GM12878 (cell line): ENCODE measurements at regions not wholly inside any gene's neighbourhood (a gene's known extent, or its start where the extent isn't known, plus 50 kb on each side); places are given as distances from the start of the nearest gene placed in this dataset.

ENCODE experiments used
- ATAC-seq: fragments of 200-7000 bp; cut with Tn5 transposase; 3 replicates; pipeline ENCODE4 v1.9.1; 2020; ENCODE audit warnings: mild to moderate bottlenecking, moderate library complexity
- BruUV-seq: library from RNA; stranded (reverse); fragments of 400-500 nt; replicated peaks from 2 replicates; lab custom pipeline; 2021; lab: Mats Ljungman, UMichigan
- CTCF ChIA-PET: fragments of 300-600 bp; sonication (Branson Sonifier 250); formaldehyde crosslinking; extraction: SDS; loops from one replicate; lab custom pipeline; 2021; ENCODE audit warnings: inconsistent platforms; lab: Yijun Ruan, JAX
- POLR2A ChIA-PET: fragments of 350-600 bp; formaldehyde crosslinking; extraction: SDS; loops from one replicate; lab custom pipeline; 2021; ENCODE audit warnings: inconsistent platforms; lab: Charles Lee
- RAD21 ChIA-PET: fragments of 300-600 bp; sonication (Branson Sonifier 250); formaldehyde crosslinking; loops from one replicate; lab custom pipeline; 2023; ENCODE audit warnings: antibody characterized with exemption; ENCODE audit not compliant: unreplicated experiment; lab: Charles Lee
- SMC1A ChIA-PET: fragments of 300-600 bp; sonication (Branson Sonifier 250); formaldehyde crosslinking; loops from one replicate; lab custom pipeline; 2023; ENCODE audit not compliant: unreplicated experiment, uncharacterized antibody; lab: Charles Lee
- DNase-seq: peaks from one replicate; pipeline ENCODE4 v3.0.0-alpha.2; 2011; ENCODE audit warnings: low read depth, low spot score
- FAIRE-seq: peaks from 3 replicates; lab custom pipeline; 2011; peaks lifted over from hg19 to GRCh38; lab: Jason Lieb, UNC
- H2AFZ ChIP-seq: 2 replicates; pipeline ENCODE4 v1.6.0; 2011; ENCODE audit warnings: low read depth, low read length, control low read depth; ENCODE audit not compliant: control insufficient read depth
- H3K27ac ChIP-seq: 2 replicates; pipeline ENCODE4 v1.5.1; 2011; ENCODE audit warnings: control low read depth; ENCODE audit not compliant: control insufficient read depth, insufficient read depth
- H3K27me3 ChIP-seq, 2 experiments: replicated peaks in 1 of 2; 2 replicates each; pipeline versions ENCODE4 v1.6.0 to v1.6.1; 2011; ENCODE audit warnings: low read length in 1 of 2; ENCODE audit not compliant: control insufficient read depth in 2 of 2, insufficient read depth in 2 of 2
- H3K36me3 ChIP-seq, 2 experiments: 2 replicates each; pipeline ENCODE4 v1.5.1; 2011; ENCODE audit warnings: low read length in 1 of 2; ENCODE audit not compliant: control insufficient read depth in 2 of 2, insufficient read depth in 2 of 2
- H3K4me1 ChIP-seq: 2 replicates; pipeline ENCODE4 v1.6.1; 2011; ENCODE audit warnings: mild to moderate bottlenecking, low read length, moderate library complexity, mixed read lengths; ENCODE audit not compliant: control insufficient read depth, insufficient read depth
- H3K4me2 ChIP-seq: 2 replicates; pipeline ENCODE4 v1.6.0; 2011; ENCODE audit warnings: control low read depth; ENCODE audit not compliant: control insufficient read depth, insufficient read depth
- H3K4me3 ChIP-seq: fragments of 200-600 bp; sonication (generic); 2 replicates; pipeline ENCODE4 v1.5.1; 2016
- H3K79me2 ChIP-seq: 2 replicates; pipeline ENCODE4 v1.6.0; 2011; ENCODE audit warnings: low read length; ENCODE audit not compliant: control insufficient read depth, insufficient read depth
- H3K9ac ChIP-seq: 2 replicates; pipeline ENCODE4 v1.8.0; 2011; ENCODE audit warnings: low read length, control low read depth, mixed read lengths; ENCODE audit not compliant: control insufficient read depth, insufficient read depth
- H3K9me3 ChIP-seq: replicated peaks from 3 replicates; pipeline ENCODE4 v1.5.1; 2011; ENCODE audit warnings: mild to moderate bottlenecking, low read length; ENCODE audit not compliant: control insufficient read depth, insufficient read depth
- H4K20me1 ChIP-seq: 2 replicates; pipeline ENCODE4 v1.6.0; 2011; ENCODE audit not compliant: control insufficient read depth, insufficient read depth
- ATF7 ChIP-seq: fragments of 450-650 bp; IDR thresholded peaks from 2 replicates; pipeline ENCODE4 v1.6.1; 2016; ENCODE audit warnings: low read depth, mild to moderate bottlenecking
- MYB ChIP-seq: fragments of 150-350 bp; IDR thresholded peaks from 2 replicates; pipeline ENCODE4 v1.6.1; 2014; ENCODE audit warnings: mild to moderate bottlenecking, low read depth, low read length, borderline replicate concordance
- NR2C1 ChIP-seq: fragments of 450-650 bp; IDR thresholded peaks from 2 replicates; pipeline ENCODE4 v1.6.1; 2017; ENCODE audit warnings: antibody characterized with exemption, mild to moderate bottlenecking, moderate library complexity
- POLR2AphosphoS2 ChIP-seq: IDR thresholded peaks from 2 replicates; pipeline ENCODE4 v1.6.1; 2011; ENCODE audit warnings: low read depth, mild to moderate bottlenecking, low read length, improper control_type of control experiment, moderate library complexity
- RAD51 ChIP-seq: fragments of 450-650 bp; IDR thresholded peaks from 2 replicates; pipeline ENCODE4 v1.6.1; 2016; ENCODE audit warnings: moderate library complexity, mild to moderate bottlenecking, inconsistent platforms
- SMAD1 ChIP-seq: fragments of 450-650 bp; IDR thresholded peaks from 2 replicates; pipeline ENCODE4 v1.6.1; 2018; ENCODE audit warnings: mild to moderate bottlenecking, low read depth; ENCODE audit not compliant: partially characterized antibody
- SMAD5 ChIP-seq: IDR thresholded peaks from 2 replicates; pipeline ENCODE4 v1.6.1; 2016; ENCODE audit warnings: antibody characterized with exemption, low read depth
- SREBF1 ChIP-seq: IDR thresholded peaks from 2 replicates; pipeline ENCODE4 v1.6.1; 2012; ENCODE audit warnings: mild to moderate bottlenecking, low read length
- STAT1 ChIP-seq: fragments of 450-650 bp; conservative IDR thresholded peaks from 2 replicates; pipeline ENCODE4 v1.6.1; 2014; ENCODE audit warnings: antibody characterized with exemption, mild to moderate bottlenecking
- ZNF622 ChIP-seq: fragments of 450-650 bp; IDR thresholded peaks from 2 replicates; pipeline ENCODE4 v1.6.1; 2017; ENCODE audit warnings: mild to moderate bottlenecking, inconsistent platforms
- ZSCAN29 ChIP-seq: fragments of 450-650 bp; IDR thresholded peaks from 2 replicates; pipeline ENCODE4 v1.6.1; 2017; ENCODE audit warnings: mild to moderate bottlenecking, moderate library complexity
- WGBS: methylation state at CpG from one replicate; pipeline ENCODE4 v1.1.6; 2016; ENCODE audit warnings: low lambda C conversion rate; ENCODE audit not compliant: insufficient replicate concordance, insufficient coverage; ENCODE audit errors: missing lambda C conversion rate; 5-methylcytosine and 5-hydroxymethylcytosine counted together
- in situ Hi-C: fragments of 300-500 bp; cut with MboI; formaldehyde crosslinking; loops from 9 replicates; pipeline ENCODE4 v1.14.3; 2018; ENCODE audit warnings: mixed read lengths
- intact Hi-C: fragments of 100-400 bp; cut with micrococcal nuclease; formaldehyde crosslinking; loops from one replicate; pipeline ENCODE4 v1.14.2; 2022; ENCODE audit not compliant: unreplicated experiment
- TF ChIP-seq, protein P1 (sequence below): IDR thresholded peaks from 2 replicates; pipeline ENCODE4 v1.6.1; 2012; ENCODE audit warnings: low read length, inconsistent platforms
- TF ChIP-seq, protein P2 (sequence below): fragments of 450-650 bp; IDR thresholded peaks from 2 replicates; pipeline ENCODE4 v1.6.1; 2018; ENCODE audit warnings: mild to moderate bottlenecking, low read depth, moderate library complexity; ENCODE audit not compliant: partially characterized antibody
- TF ChIP-seq, protein P3 (sequence below): fragments of 450-650 bp; IDR thresholded peaks from 2 replicates; pipeline ENCODE4 v1.6.1; 2017; ENCODE audit warnings: borderline replicate concordance
- TF ChIP-seq, protein P4 (sequence below): fragments of 450-650 bp; formaldehyde crosslinking; IDR thresholded peaks from 2 replicates; pipeline ENCODE4 v1.5.0; 2022; ENCODE audit warnings: mild to moderate bottlenecking, missing genetic modification characterization

DNA sequence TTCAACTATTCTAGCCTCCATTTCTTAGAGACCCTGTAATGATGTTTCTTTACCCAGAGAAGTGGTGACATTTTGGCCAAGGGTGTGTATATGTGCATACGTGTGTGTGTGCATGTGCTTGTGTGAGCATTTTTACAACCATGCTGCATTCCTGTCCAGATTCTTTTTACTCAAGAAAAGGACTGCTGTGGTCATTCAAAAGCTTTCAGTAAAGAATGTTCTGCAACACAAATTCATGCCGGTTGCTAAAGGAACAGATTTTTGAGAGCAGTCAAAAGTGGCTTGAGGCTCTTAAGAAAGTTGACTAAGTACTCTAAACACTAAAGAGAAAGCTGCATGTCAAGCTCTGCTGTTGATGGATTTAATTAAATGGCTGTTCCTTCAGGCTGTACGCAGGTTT, 65.0 kb upstream of the FMR1 start:
- ATAC-seq (no peak), DNase-seq (no peak), FAIRE-seq (no peak)
- TF ChIP-seq NR2C1 (no peak), SREBF1 (no peak), POLR2AphosphoS2 (no peak), STAT1 (no peak), ZSCAN29 (no peak), ATF7 (no peak), MYB (no peak), SMAD1 (no peak), RAD51 (no peak), ZNF622 (no peak), SMAD5 (no peak)
- TF ChIP-seq, protein P1, sequence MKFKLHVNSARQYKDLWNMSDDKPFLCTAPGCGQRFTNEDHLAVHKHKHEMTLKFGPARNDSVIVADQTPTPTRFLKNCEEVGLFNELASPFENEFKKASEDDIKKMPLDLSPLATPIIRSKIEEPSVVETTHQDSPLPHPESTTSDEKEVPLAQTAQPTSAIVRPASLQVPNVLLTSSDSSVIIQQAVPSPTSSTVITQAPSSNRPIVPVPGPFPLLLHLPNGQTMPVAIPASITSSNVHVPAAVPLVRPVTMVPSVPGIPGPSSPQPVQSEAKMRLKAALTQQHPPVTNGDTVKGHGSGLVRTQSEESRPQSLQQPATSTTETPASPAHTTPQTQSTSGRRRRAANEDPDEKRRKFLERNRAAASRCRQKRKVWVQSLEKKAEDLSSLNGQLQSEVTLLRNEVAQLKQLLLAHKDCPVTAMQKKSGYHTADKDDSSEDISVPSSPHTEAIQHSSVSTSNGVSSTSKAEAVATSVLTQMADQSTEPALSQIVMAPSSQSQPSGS, result no peak
- TF ChIP-seq, protein P2, sequence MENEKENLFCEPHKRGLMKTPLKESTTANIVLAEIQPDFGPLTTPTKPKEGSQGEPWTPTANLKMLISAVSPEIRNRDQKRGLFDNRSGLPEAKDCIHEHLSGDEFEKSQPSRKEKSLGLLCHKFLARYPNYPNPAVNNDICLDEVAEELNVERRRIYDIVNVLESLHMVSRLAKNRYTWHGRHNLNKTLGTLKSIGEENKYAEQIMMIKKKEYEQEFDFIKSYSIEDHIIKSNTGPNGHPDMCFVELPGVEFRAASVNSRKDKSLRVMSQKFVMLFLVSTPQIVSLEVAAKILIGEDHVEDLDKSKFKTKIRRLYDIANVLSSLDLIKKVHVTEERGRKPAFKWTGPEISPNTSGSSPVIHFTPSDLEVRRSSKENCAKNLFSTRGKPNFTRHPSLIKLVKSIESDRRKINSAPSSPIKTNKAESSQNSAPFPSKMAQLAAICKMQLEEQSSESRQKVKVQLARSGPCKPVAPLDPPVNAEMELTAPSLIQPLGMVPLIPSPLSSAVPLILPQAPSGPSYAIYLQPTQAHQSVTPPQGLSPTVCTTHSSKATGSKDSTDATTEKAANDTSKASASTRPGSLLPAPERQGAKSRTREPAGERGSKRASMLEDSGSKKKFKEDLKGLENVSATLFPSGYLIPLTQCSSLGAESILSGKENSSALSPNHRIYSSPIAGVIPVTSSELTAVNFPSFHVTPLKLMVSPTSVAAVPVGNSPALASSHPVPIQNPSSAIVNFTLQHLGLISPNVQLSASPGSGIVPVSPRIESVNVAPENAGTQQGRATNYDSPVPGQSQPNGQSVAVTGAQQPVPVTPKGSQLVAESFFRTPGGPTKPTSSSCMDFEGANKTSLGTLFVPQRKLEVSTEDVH, result no peak
- TF ChIP-seq, protein P3, sequence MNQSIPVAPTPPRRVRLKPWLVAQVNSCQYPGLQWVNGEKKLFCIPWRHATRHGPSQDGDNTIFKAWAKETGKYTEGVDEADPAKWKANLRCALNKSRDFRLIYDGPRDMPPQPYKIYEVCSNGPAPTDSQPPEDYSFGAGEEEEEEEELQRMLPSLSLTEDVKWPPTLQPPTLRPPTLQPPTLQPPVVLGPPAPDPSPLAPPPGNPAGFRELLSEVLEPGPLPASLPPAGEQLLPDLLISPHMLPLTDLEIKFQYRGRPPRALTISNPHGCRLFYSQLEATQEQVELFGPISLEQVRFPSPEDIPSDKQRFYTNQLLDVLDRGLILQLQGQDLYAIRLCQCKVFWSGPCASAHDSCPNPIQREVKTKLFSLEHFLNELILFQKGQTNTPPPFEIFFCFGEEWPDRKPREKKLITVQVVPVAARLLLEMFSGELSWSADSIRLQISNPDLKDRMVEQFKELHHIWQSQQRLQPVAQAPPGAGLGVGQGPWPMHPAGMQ, result no peak
- TF ChIP-seq, protein P4, sequence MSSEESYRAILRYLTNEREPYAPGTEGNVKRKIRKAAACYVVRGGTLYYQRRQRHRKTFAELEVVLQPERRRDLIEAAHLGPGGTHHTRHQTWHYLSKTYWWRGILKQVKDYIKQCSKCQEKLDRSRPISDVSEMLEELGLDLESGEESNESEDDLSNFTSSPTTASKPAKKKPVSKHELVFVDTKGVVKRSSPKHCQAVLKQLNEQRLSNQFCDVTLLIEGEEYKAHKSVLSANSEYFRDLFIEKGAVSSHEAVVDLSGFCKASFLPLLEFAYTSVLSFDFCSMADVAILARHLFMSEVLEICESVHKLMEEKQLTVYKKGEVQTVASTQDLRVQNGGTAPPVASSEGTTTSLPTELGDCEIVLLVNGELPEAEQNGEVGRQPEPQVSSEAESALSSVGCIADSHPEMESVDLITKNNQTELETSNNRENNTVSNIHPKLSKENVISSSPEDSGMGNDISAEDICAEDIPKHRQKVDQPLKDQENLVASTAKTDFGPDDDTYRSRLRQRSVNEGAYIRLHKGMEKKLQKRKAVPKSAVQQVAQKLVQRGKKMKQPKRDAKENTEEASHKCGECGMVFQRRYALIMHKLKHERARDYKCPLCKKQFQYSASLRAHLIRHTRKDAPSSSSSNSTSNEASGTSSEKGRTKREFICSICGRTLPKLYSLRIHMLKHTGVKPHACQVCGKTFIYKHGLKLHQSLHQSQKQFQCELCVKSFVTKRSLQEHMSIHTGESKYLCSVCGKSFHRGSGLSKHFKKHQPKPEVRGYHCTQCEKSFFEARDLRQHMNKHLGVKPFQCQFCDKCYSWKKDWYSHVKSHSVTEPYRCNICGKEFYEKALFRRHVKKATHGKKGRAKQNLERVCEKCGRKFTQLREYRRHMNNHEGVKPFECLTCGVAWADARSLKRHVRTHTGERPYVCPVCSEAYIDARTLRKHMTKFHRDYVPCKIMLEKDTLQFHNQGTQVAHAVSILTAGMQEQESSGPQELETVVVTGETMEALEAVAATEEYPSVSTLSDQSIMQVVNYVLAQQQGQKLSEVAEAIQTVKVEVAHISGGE (CRISPR knock-in tag), result no peak
- no peak overlapping the region for H3K4me3 ChIP-seq
- no peak overlapping the region for H3K9ac ChIP-seq
- no peak overlapping the region for H2AFZ ChIP-seq
- H3K4me2 ChIP-seq, result no peak overlapping the region
- intact Hi-C loops, result no loop called here
- H4K20me1 ChIP-seq, result no peaks in the 10 kb centered on the region
- ChIA-PET SMC1A (interaction anchor here (1.4 kb wide), 1 partner anchor 11 kb away, joined by 6 read pairs; no protein-coding TSS in a partner anchor), CTCF (no interaction called here), POLR2A (no interaction called here), RAD21 (no interaction called here)
- WGBS, result 69% methylated on average over 3 of the region's 3 CpGs
- in situ Hi-C loops, result no loop called here
- H3K4me1 ChIP-seq, result no peaks in the 10 kb centered on the region
- no peak overlapping the region for H3K27ac ChIP-seq
- no peaks in the 10 kb centered on the region for H3K36me3 ChIP-seq
- no TSS peak for BruUV-seq
- H3K27me3 ChIP-seq, result no peaks in the 10 kb centered on the region
- H3K79me2 ChIP-seq, result no peaks in the 10 kb centered on the region
- no peaks in the 10 kb centered on the region for H3K9me3 ChIP-seq
